ENCODE measurements at regions not wholly inside any gene's neighbourhood (a gene's known extent, or its start where the extent isn't known, plus 50 kb on each side); places are given as distances from the start of the nearest gene placed in this dataset.

DNA sequence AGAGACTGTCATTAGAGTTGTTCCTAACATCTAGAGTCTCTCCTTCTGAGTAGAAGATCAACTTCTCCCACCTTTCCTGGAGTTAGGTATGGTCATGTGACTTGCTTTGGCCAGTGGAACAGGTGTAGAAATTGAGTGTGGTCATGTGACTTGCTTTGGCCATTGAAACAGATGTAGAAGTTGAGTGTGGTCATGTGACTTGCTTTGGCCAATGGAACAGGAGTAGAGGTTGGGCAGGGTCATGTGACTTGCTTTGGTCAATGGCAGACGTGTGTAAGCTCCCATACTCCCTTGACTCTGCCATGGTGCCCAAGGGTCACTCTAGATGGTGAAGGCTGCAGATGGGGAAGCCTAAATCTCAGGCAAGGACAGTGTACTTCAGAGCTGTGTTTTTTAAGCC is 306.0 kb downstream of the NPHP4 start:
- TF ChIP-seq, protein P1, sequence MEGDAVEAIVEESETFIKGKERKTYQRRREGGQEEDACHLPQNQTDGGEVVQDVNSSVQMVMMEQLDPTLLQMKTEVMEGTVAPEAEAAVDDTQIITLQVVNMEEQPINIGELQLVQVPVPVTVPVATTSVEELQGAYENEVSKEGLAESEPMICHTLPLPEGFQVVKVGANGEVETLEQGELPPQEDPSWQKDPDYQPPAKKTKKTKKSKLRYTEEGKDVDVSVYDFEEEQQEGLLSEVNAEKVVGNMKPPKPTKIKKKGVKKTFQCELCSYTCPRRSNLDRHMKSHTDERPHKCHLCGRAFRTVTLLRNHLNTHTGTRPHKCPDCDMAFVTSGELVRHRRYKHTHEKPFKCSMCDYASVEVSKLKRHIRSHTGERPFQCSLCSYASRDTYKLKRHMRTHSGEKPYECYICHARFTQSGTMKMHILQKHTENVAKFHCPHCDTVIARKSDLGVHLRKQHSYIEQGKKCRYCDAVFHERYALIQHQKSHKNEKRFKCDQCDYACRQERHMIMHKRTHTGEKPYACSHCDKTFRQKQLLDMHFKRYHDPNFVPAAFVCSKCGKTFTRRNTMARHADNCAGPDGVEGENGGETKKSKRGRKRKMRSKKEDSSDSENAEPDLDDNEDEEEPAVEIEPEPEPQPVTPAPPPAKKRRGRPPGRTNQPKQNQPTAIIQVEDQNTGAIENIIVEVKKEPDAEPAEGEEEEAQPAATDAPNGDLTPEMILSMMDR (IDR thresholded peaks at IDR 0.05 in 2 of 3, conservative IDR thresholded peaks at IDR 0.05 in 1 of 3; ENCODE audit: control insufficient read depth in 2 of 3, extremely low read depth in 1 of 3, insufficient read depth in 1 of 3, low read depth in 3 of 3, low read length in 3 of 3): no peak
- TF ChIP-seq POLR2A (IDR thresholded peaks at IDR 0.05; ENCODE audit: low read depth, low read length): no peak
- TF ChIP-seq BHLHE40 (IDR thresholded peaks at IDR 0.05; ENCODE audit: borderline replicate concordance in 1 of 2, low read depth in 2 of 2, low read length in 1 of 2): no peak
- no peak for TF ChIP-seq SP1 (IDR thresholded peaks at IDR 0.05; ENCODE audit: low read depth, low read length)
- TF ChIP-seq GABPA (IDR thresholded peaks at IDR 0.05; ENCODE audit: low read depth): no peak
